ENCODE measurements at regions not wholly inside any gene's neighbourhood (a gene's known extent, or its start where the extent isn't known, plus 50 kb on each side); places are given as distances from the start of the nearest gene placed in this dataset.
A peak's percentile ranks its signal among the peaks of the same experiment; 100 is the strongest.

DNA sequence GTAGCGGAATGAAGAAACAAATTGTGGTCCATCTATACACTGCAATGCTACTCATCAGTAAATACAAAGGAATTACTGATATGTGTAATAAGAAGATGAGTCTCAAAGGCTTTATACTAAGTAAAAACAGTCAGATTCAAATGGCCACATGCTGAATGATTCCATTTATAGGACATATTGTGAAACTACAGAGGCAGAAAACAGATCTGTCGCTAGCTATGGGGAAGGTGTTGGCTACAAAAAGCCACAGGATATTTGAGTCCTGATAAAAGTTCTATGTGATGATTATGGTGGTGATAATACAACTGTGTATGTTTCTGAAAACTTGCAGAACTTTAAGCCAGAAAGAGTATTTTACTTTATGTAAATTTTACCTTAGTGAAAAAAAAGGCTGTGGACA lies 313.2 kb downstream of the HDGFL1 start:
- FAIRE-seq (no peak), DNase-seq (ENCODE audit: low read depth, low spot score) (no peak)
- POLR2A ChIA-PET: interaction anchor here (0.8 kb wide), 1 partner anchor 1289 kb away, joined by 6 read pairs; the partner anchor contains the start of gene SOX4
- peak overlapping the region; percentile 80 for H3K27ac ChIP-seq (ENCODE audit: insufficient read depth, low read depth, low read length)
- dilution Hi-C loops (cut with MboI; ENCODE audit: extremely low pct_ligation_motif_present, low sequenced_read_pairs) (no loop called here), intact Hi-C loops (cut with micrococcal nuclease) (loop anchor here (2.0 to 5.0 kb wide), 8 partner anchors 44 to 1286 kb away; no protein-coding TSS in a partner anchor)
- H3K9me1 ChIP-seq (replicated peaks; ENCODE audit: control insufficient read depth, extremely low read depth, insufficient read depth, low read length): no peaks in the 10 kb centered on the region
- CTCF ChIA-PET: interaction anchor here (2.2 kb wide), 1 partner anchor 10 kb away, joined by 8 read pairs; no protein-coding TSS in a partner anchor
- peaks cover 61% of the 10 kb centered on the region for H3K4me1 ChIP-seq (ENCODE audit: control insufficient read depth, extremely low read depth, insufficient read depth, low read length)
- TF ChIP-seq, protein P1, sequence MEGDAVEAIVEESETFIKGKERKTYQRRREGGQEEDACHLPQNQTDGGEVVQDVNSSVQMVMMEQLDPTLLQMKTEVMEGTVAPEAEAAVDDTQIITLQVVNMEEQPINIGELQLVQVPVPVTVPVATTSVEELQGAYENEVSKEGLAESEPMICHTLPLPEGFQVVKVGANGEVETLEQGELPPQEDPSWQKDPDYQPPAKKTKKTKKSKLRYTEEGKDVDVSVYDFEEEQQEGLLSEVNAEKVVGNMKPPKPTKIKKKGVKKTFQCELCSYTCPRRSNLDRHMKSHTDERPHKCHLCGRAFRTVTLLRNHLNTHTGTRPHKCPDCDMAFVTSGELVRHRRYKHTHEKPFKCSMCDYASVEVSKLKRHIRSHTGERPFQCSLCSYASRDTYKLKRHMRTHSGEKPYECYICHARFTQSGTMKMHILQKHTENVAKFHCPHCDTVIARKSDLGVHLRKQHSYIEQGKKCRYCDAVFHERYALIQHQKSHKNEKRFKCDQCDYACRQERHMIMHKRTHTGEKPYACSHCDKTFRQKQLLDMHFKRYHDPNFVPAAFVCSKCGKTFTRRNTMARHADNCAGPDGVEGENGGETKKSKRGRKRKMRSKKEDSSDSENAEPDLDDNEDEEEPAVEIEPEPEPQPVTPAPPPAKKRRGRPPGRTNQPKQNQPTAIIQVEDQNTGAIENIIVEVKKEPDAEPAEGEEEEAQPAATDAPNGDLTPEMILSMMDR (IDR thresholded peaks at IDR 0.05; ENCODE audit: extremely low read depth in 1 of 2, insufficient read depth in 1 of 2, low read depth in 1 of 2, low read length in 2 of 2): no peak
- no peak for TF ChIP-seq FOS (IDR thresholded peaks at IDR 0.05; ENCODE audit: borderline replicate concordance, insufficient read depth, low read length)
- TF ChIP-seq JUN (IDR thresholded peaks at IDR 0.05; ENCODE audit: borderline replicate concordance, insufficient read depth, insufficient read length, low read depth): no peak
- TF ChIP-seq, protein P2, sequence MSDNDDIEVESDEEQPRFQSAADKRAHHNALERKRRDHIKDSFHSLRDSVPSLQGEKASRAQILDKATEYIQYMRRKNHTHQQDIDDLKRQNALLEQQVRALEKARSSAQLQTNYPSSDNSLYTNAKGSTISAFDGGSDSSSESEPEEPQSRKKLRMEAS (IDR thresholded peaks at IDR 0.05; ENCODE audit: insufficient read depth, insufficient read length): no peak
- TF ChIP-seq EZH2 (IDR thresholded peaks at IDR 0.05; ENCODE audit: borderline replicate concordance, low read depth, low read length, severe bottlenecking): no peak
- no peak for TF ChIP-seq POLR2AphosphoS5 (IDR thresholded peaks at IDR 0.05; ENCODE audit: insufficient read depth, low read depth, low read length)
- TF ChIP-seq MYC (IDR thresholded peaks at IDR 0.05; ENCODE audit: low read depth, low read length): no peak
- no peak for TF ChIP-seq GATA2 (IDR thresholded peaks at IDR 0.05; ENCODE audit: insufficient read depth, insufficient read length, low read depth, low read length)
- no peak for TF ChIP-seq POLR2A (IDR thresholded peaks at IDR 0.05; ENCODE audit: low read depth, low read length)
- BruUV-seq (replicated peaks): no TSS peak
- peak overlapping the region; percentile 51 for H3K9ac ChIP-seq (replicated peaks; ENCODE audit: extremely low read depth, insufficient read depth, low read length)
- H3K36me3 ChIP-seq (ENCODE audit: control insufficient read depth in 2 of 2, extremely low read depth in 1 of 2, insufficient read depth in 2 of 2, low read length in 2 of 2): no peaks in the 10 kb centered on the region
- H4K20me1 ChIP-seq (replicated peaks; ENCODE audit: control insufficient read depth, extremely low read depth, insufficient read depth, low read length): no peaks in the 10 kb centered on the region
- H3K4me2 ChIP-seq (ENCODE audit: insufficient read depth, low read length): peak overlapping the region; percentile 32
- peak overlapping the region; percentile 21 for H2AFZ ChIP-seq (ENCODE audit: low read depth, low read length)
- H3K9me3 ChIP-seq (replicated peaks; ENCODE audit: control insufficient read depth, insufficient read depth, low read length): no peaks in the 10 kb centered on the region
- H3K79me2 ChIP-seq (ENCODE audit: control insufficient read depth, insufficient read depth, low read length): no peaks in the 10 kb centered on the region
- H3K27me3 ChIP-seq (ENCODE audit: control insufficient read depth in 2 of 2, insufficient read depth in 2 of 2, low read length in 2 of 2): no peaks in the 10 kb centered on the region
- no peak overlapping the region for H3K4me3 ChIP-seq (replicated peaks in 1 of 3; ENCODE audit: insufficient read depth in 1 of 3, low read depth in 1 of 3, low read length in 3 of 3)
